Transverse colon (tissue), 4 donors: ENCODE measurements at regions not wholly inside any gene's neighbourhood (a gene's known extent, or its start where the extent isn't known, plus 50 kb on each side); places are given as distances from the start of the nearest gene placed in this dataset.

ENCODE experiments used
- DNase-seq: peaks from one replicate; pipeline ENCODE4 v3.0.0-alpha.2; 2019
- H3K27ac ChIP-seq, 4 donors: fragments of 200-600 bp; sonication (generic); 2 replicates each; pipeline ENCODE4 v1.5.1; 2016 to 2018; ENCODE audit warnings: inconsistent platforms in 4 of 4
- H3K27me3 ChIP-seq: fragments of 200-600 bp; sonication (generic); 2 replicates; pipeline ENCODE4 v1.5.1; 2017; ENCODE audit warnings: inconsistent platforms
- H3K36me3 ChIP-seq, 4 donors: fragments of 200-600 bp; sonication (generic); 2 replicates each; pipeline ENCODE4 v1.5.1; 2017 to 2019; ENCODE audit warnings: inconsistent platforms in 4 of 4
- H3K4me1 ChIP-seq, 4 donors: fragments of 200-600 bp; sonication (generic); 2 replicates each; pipeline ENCODE4 v1.5.1; 2017 to 2020; ENCODE audit warnings: inconsistent platforms in 4 of 4
- H3K4me3 ChIP-seq, 4 donors: fragments of 200-600 bp; sonication (generic); 1 replicate in 1 of 4; 2 replicates in 3 of 4; pipeline versions ENCODE4 v1.5.1 to v1.6.1; 2017 to 2019; ENCODE audit warnings: inconsistent platforms in 4 of 4
- H3K9me3 ChIP-seq, 2 donors: fragments of 200-600 bp; sonication (generic); 2 replicates each; pipeline ENCODE4 v1.5.1; 2017 to 2019; ENCODE audit warnings: inconsistent platforms in 2 of 2
- CTCF ChIP-seq, 5 experiments: fragments of 200-600 bp in 3 of 5; fragments of 450-650 bp in 2 of 5; sonication (generic) in 3 of 5; IDR thresholded peaks; 1 replicate in 2 of 5; 2 replicates in 3 of 5; pipeline ENCODE4 v1.5.1; 2016 to 2017; ENCODE audit warnings: antibody characterized with exemption in 5 of 5, inconsistent platforms in 3 of 5, mild to moderate bottlenecking in 2 of 5, moderate library complexity in 1 of 5
- EP300 ChIP-seq: sonication (generic); formaldehyde crosslinking; IDR thresholded peaks from one replicate; pipeline ENCODE4 v1.6.1; 2017; ENCODE audit warnings: antibody characterized with exemption, low read depth
- POLR2A ChIP-seq: fragments of 450-650 bp; IDR thresholded peaks from one replicate; pipeline ENCODE4 v1.6.1; 2016; ENCODE audit warnings: antibody characterized with exemption, mild to moderate bottlenecking, moderate library complexity
- POLR2AphosphoS5 ChIP-seq, 3 donors: sonication (generic); formaldehyde crosslinking; IDR thresholded peaks; one replicate each; pipeline ENCODE4 v1.6.1; 2016; ENCODE audit warnings: antibody characterized with exemption in 3 of 3
- WGBS, 2 donors: methylation state at CpG; one replicate each; pipeline ENCODE4 v1.1.5; 2018; ENCODE audit warnings: low coverage in 1 of 2; 5-methylcytosine and 5-hydroxymethylcytosine counted together
- in situ Hi-C, 4 donors: fragments of 200-750 bp; cut with MboI; loops; one replicate each; pipeline versions ENCODE4 v1.15.0 to v1.15.1; 2017; ENCODE audit warnings: low sequenced_read_pairs in 3 of 4, low pct_ligation_motif_present in 1 of 4, low pct_unique_long_range_greater_than_20kb in 1 of 4
- intact Hi-C: fragments of 100-400 bp; cut with DNase I; formaldehyde crosslinking; loops from one replicate; pipeline ENCODE4 v1.15.1; 2023; ENCODE audit warnings: low total_unique reads

- Histone ChIP-seq H3K27me3 (no peaks in the 10 kb centered on the region), H3K9me3 (no peaks in the 10 kb centered on the region), H3K36me3 (no peaks in the 10 kb centered on the region), H3K4me1 (no peaks in the 10 kb centered on the region), H3K4me3 (no peak overlapping the region), H3K27ac (no peak overlapping the region)
- intact Hi-C loops (no loop called here), in situ Hi-C loops (no loop called here)
- no peak for DNase-seq
- no peak for TF ChIP-seq EP300
- TF ChIP-seq POLR2A: no peak
- no peak for TF ChIP-seq CTCF (IDR thresholded peaks at IDR 0.05)
- TF ChIP-seq POLR2AphosphoS5 (IDR thresholded peaks at IDR 0.05): no peak
Observed at GRCh38 chr7:13449460-13449859, 540.0 kb downstream of the ETV1 start.

- intact Hi-C loops (no loop called here), in situ Hi-C loops (no loop called here)
- TF ChIP-seq CTCF (IDR thresholded peaks at IDR 0.05) (no peak), POLR2A (no peak), POLR2AphosphoS5 (IDR thresholded peaks at IDR 0.05) (no peak), EP300 (no peak)
- DNase-seq: no peak
- H3K27ac ChIP-seq: no peak overlapping the region
- no peaks in the 10 kb centered on the region for H3K4me1 ChIP-seq
- no peaks in the 10 kb centered on the region for H3K9me3 ChIP-seq
- no peak overlapping the region for H3K4me3 ChIP-seq
- H3K27me3 ChIP-seq: no peaks in the 10 kb centered on the region
- WGBS, 2 donors: 76 to 79% methylated on average over 5 to 8 of the region's 8 CpGs
- no peaks in the 10 kb centered on the region for H3K36me3 ChIP-seq
Observed at GRCh38 chr7:13454916-13455592, 534.4 kb downstream of the ETV1 start.

GRCh38 chr7:13457790-13458189, 531.7 kb downstream of the ETV1 start:
- Histone ChIP-seq H3K27ac (no peak overlapping the region), H3K27me3 (no peaks in the 10 kb centered on the region), H3K9me3 (no peaks in the 10 kb centered on the region), H3K4me1 (no peaks in the 10 kb centered on the region), H3K4me3 (no peak overlapping the region), H3K36me3 (no peaks in the 10 kb centered on the region)
- intact Hi-C loops: no loop called here
- in situ Hi-C loops: no loop called here
- WGBS, 2 donors: 55 to 60% methylated on average over 4 of the region's 4 CpGs
- DNase-seq: no peak
- TF ChIP-seq POLR2AphosphoS5 (IDR thresholded peaks at IDR 0.05): no peak
- TF ChIP-seq CTCF (IDR thresholded peaks at IDR 0.05): no peak
- no peak for TF ChIP-seq EP300
- TF ChIP-seq POLR2A: no peak

- no peaks in the 10 kb centered on the region for H3K27me3 ChIP-seq
- H3K27ac ChIP-seq: no peak overlapping the region
- TF ChIP-seq POLR2A (no peak), CTCF (IDR thresholded peaks at IDR 0.05) (no peak), POLR2AphosphoS5 (IDR thresholded peaks at IDR 0.05) (no peak), EP300 (no peak)
- intact Hi-C loops (no loop called here), in situ Hi-C loops (no loop called here)
- 71 to 75% methylated on average over 7 of the region's 7 CpGs for WGBS, 2 donors
- H3K4me3 ChIP-seq: no peak overlapping the region
- H3K36me3 ChIP-seq: no peaks in the 10 kb centered on the region
- DNase-seq: no peak
- no peaks in the 10 kb centered on the region for H3K4me1 ChIP-seq
- H3K9me3 ChIP-seq: no peaks in the 10 kb centered on the region
Observed at GRCh38 chr7:13466874-13467547, 522.5 kb downstream of the ETV1 start.
